C4-2B (cell line): ENCODE measurements at regions not wholly inside any gene's neighbourhood (a gene's known extent, or its start where the extent isn't known, plus 50 kb on each side); places are given as distances from the start of the nearest gene placed in this dataset.

Source experiments
- CTCF ChIP-seq: fragments of 450-650 bp; conservative IDR thresholded peaks from 2 replicates; pipeline ENCODE4 v1.5.1; 2017; ENCODE audit warnings: mild to moderate bottlenecking
- ZFX ChIP-seq: fragments of 450-650 bp; IDR thresholded peaks from 2 replicates; pipeline ENCODE4 v1.6.1; 2017

- TF ChIP-seq CTCF (no peak), ZFX (no peak)
These were observed 597.6 kb upstream of the IGFBP3 start for GRCh38 chr7:46518713-46519112.
